IMR-90 (cell line): ENCODE measurements at regions not wholly inside any gene's neighbourhood (a gene's known extent, or its start where the extent isn't known, plus 50 kb on each side); places are given as distances from the start of the nearest gene placed in this dataset.

Experiments
- ATAC-seq: fragments of 200-7000 bp; cut with Tn5 transposase; 2 replicates; pipeline ENCODE4 v1.9.1; 2020; ENCODE audit warnings: low read depth, mild to moderate bottlenecking, moderate library complexity
- BruUV-seq: library from RNA; stranded (reverse); fragments of 400-500 nt; replicated peaks from 2 replicates; lab custom pipeline; 2021; lab: Mats Ljungman, UMichigan
- CTCF ChIA-PET: fragments of 300-600 bp; formaldehyde crosslinking; extraction: SDS; loops from one replicate; lab custom pipeline; 2021; ENCODE audit warnings: antibody characterized with exemption; lab: Yijun Ruan, JAX
- POLR2A ChIA-PET: fragments of 300-600 bp; sonication (Branson Sonifier 250); formaldehyde crosslinking; loops from one replicate; lab custom pipeline; 2022; ENCODE audit warnings: antibody characterized with exemption; ENCODE audit not compliant: unreplicated experiment; lab: Charles Lee
- DNase-seq: peaks from one replicate; pipeline ENCODE4 v3.0.0; 2013
- H2AFZ ChIP-seq: replicated peaks from 2 replicates; pipeline ENCODE3; 2013; ENCODE audit warnings: low read length, mild to moderate bottlenecking; ENCODE audit not compliant: poor library complexity
- H2AK5ac ChIP-seq: 2 replicates; pipeline ENCODE4 v1.6.1; 2013; ENCODE audit warnings: low read depth, low read length, inconsistent platforms
- H2AK9ac ChIP-seq: replicated peaks from 2 replicates; pipeline ENCODE3; 2013; ENCODE audit warnings: mild to moderate bottlenecking, low read depth, low read length, moderate library complexity; ENCODE audit not compliant: poor library complexity
- H2BK120ac ChIP-seq: 2 replicates; pipeline ENCODE4 v1.6.1; 2013; ENCODE audit warnings: low read depth, low read length, inconsistent platforms
- H2BK15ac ChIP-seq: 3 replicates; pipeline ENCODE4 v1.6.1; 2013; ENCODE audit warnings: low read depth, low read length, inconsistent platforms
- H2BK20ac ChIP-seq: 2 replicates; pipeline ENCODE4 v1.6.1; 2013; ENCODE audit warnings: low read depth, mild to moderate bottlenecking, inconsistent platforms, low read length, moderate library complexity
- H2BK5ac ChIP-seq: 2 replicates; pipeline ENCODE4 v1.6.1; 2013; ENCODE audit warnings: mild to moderate bottlenecking, low read depth, low read length, inconsistent platforms; ENCODE audit not compliant: poor library complexity, severe bottlenecking
- H3K14ac ChIP-seq: replicated peaks from 2 replicates; pipeline ENCODE4 v1.6.1; 2013; ENCODE audit warnings: low read depth, low read length, inconsistent platforms
- H3K18ac ChIP-seq: 2 replicates; pipeline ENCODE4 v1.6.1; 2013; ENCODE audit warnings: low read depth, low read length, control low read depth
- H3K23ac ChIP-seq: 2 replicates; pipeline ENCODE4 v1.6.1; 2013; ENCODE audit warnings: low read depth, low read length, inconsistent platforms
- H3K27ac ChIP-seq: 2 replicates; pipeline ENCODE4 v1.5.1; 2013; ENCODE audit warnings: mild to moderate bottlenecking, control low read depth, low read length; ENCODE audit not compliant: insufficient read depth
- H3K27me3 ChIP-seq: 2 replicates; pipeline ENCODE4 v1.6.1; 2013; ENCODE audit warnings: low read length; ENCODE audit not compliant: control insufficient read depth, insufficient read depth
- H3K36me3 ChIP-seq: 2 replicates; pipeline ENCODE4 v1.6.1; 2013; ENCODE audit warnings: low read length, mixed read lengths; ENCODE audit not compliant: control insufficient read depth, insufficient read depth
- H3K4ac ChIP-seq: 2 replicates; pipeline ENCODE4 v1.6.1; 2013; ENCODE audit warnings: low read depth, low read length, inconsistent platforms
- H3K4me1 ChIP-seq: 2 replicates; pipeline ENCODE4 v1.6.1; 2013; ENCODE audit warnings: low read length, mixed read lengths; ENCODE audit not compliant: control insufficient read depth, insufficient read depth
- H3K4me2 ChIP-seq: 2 replicates; pipeline ENCODE4 v1.6.1; 2013; ENCODE audit warnings: low read depth, mild to moderate bottlenecking, control low read depth, low read length, moderate library complexity
- H3K4me3 ChIP-seq: 2 replicates; pipeline ENCODE4 v1.5.1; 2013; ENCODE audit warnings: low read depth, mild to moderate bottlenecking, control low read depth, low read length, moderate library complexity; ENCODE audit not compliant: insufficient read depth
- H3K56ac ChIP-seq: 2 replicates; pipeline ENCODE4 v1.6.1; 2013; ENCODE audit warnings: low read length, inconsistent platforms; ENCODE audit not compliant: insufficient read depth; ENCODE audit errors: extremely low read depth
- H3K79me1 ChIP-seq, 2 experiments: 2 replicates each; pipeline ENCODE4 v1.6.1; 2013; ENCODE audit warnings: low read length in 2 of 2, inconsistent platforms in 1 of 2, low read depth in 1 of 2
- H3K9ac ChIP-seq: 2 replicates; pipeline ENCODE4 v1.6.1; 2013; ENCODE audit warnings: low read depth, low read length, control low read depth
- H3K9me1 ChIP-seq: 2 replicates; pipeline ENCODE4 v1.6.1; 2013; ENCODE audit warnings: low read length, inconsistent platforms; ENCODE audit not compliant: insufficient read depth
- H3K9me3 ChIP-seq: 2 replicates; pipeline ENCODE4 v1.6.1; 2013; ENCODE audit warnings: low read length; ENCODE audit not compliant: control insufficient read depth, insufficient read depth
- H4K20me1 ChIP-seq: 2 replicates; pipeline ENCODE4 v1.6.1; 2013; ENCODE audit warnings: low read length, inconsistent platforms; ENCODE audit not compliant: insufficient read depth
- H4K5ac ChIP-seq: 2 replicates; pipeline ENCODE4 v1.6.1; 2013; ENCODE audit warnings: mild to moderate bottlenecking, low read depth, low read length, control low read depth
- H4K8ac ChIP-seq, 2 experiments: 2 replicates each; pipeline ENCODE4 v1.6.1; 2013; ENCODE audit warnings: low read depth in 2 of 2, low read length in 2 of 2, control low read depth in 1 of 2, inconsistent platforms in 1 of 2
- H4K91ac ChIP-seq: 2 replicates; pipeline ENCODE4 v1.6.1; 2013; ENCODE audit warnings: low read depth, low read length, inconsistent platforms; ENCODE audit not compliant: insufficient read depth
- BHLHE40 ChIP-seq: fragments of 150-350 bp; IDR thresholded peaks from 2 replicates; pipeline ENCODE4 v1.6.1; 2016; ENCODE audit warnings: mild to moderate bottlenecking, low read depth, low read length
- CEBPB ChIP-seq: IDR thresholded peaks from 2 replicates; pipeline ENCODE4 v1.6.1; 2012; ENCODE audit warnings: low read depth, low read length, improper control_type of control experiment
- CHD1 ChIP-seq: IDR thresholded peaks from 2 replicates; pipeline ENCODE4 v1.6.1; 2012; ENCODE audit warnings: low read depth, low read length, improper control_type of control experiment
- FOS ChIP-seq: fragments of 150-350 bp; IDR thresholded peaks from 2 replicates; pipeline ENCODE4 v1.6.1; 2016; ENCODE audit warnings: low read depth, low read length
- MAFK ChIP-seq: IDR thresholded peaks from 2 replicates; pipeline ENCODE4 v1.6.1; 2012; ENCODE audit warnings: low read depth, low read length, improper control_type of control experiment
- MAZ ChIP-seq: IDR thresholded peaks from 2 replicates; pipeline ENCODE4 v1.6.1; 2012; ENCODE audit warnings: low read depth, mild to moderate bottlenecking, low read length, improper control_type of control experiment, moderate library complexity, borderline replicate concordance
- MXI1 ChIP-seq: IDR thresholded peaks from 2 replicates; pipeline ENCODE4 v1.6.1; 2012; ENCODE audit warnings: low read depth, mild to moderate bottlenecking, low read length, moderate library complexity, borderline replicate concordance
- NFE2L2 ChIP-seq: fragments of 150-350 bp; IDR thresholded peaks from 2 replicates; pipeline ENCODE4 v1.6.1; 2016; ENCODE audit warnings: low read depth, mild to moderate bottlenecking, low read length
- POLR2A ChIP-seq: IDR thresholded peaks from 2 replicates; pipeline ENCODE4 v1.6.1; 2012; ENCODE audit warnings: mild to moderate bottlenecking, low read depth, low read length
- RAD21 ChIP-seq: IDR thresholded peaks from 2 replicates; pipeline ENCODE4 v1.6.1; 2012; ENCODE audit warnings: low read length, improper control_type of control experiment
- RCOR1 ChIP-seq: IDR thresholded peaks from 2 replicates; pipeline ENCODE4 v1.6.1; 2012; ENCODE audit warnings: mild to moderate bottlenecking, low read length, improper control_type of control experiment; ENCODE audit not compliant: insufficient replicate concordance
- RFX5 ChIP-seq: IDR thresholded peaks from 2 replicates; pipeline ENCODE4 v1.8.0; 2012; ENCODE audit warnings: low read depth, mild to moderate bottlenecking, low read length, moderate library complexity
- SMC3 ChIP-seq: fragments of 150-350 bp; IDR thresholded peaks from 2 replicates; pipeline ENCODE4 v1.6.1; 2016; ENCODE audit warnings: low read depth, mild to moderate bottlenecking, antibody characterized with exemption, low read length, moderate library complexity
- WGBS, 2 experiments: methylation state at CpG; one replicate each; pipeline versions ENCODE4 v1.1.5 to v1.1.7; 2013; ENCODE audit warnings: missing lambda C conversion rate in 2 of 2; ENCODE audit not compliant: insufficient read length in 1 of 2; ENCODE audit errors: extremely low coverage in 2 of 2; 5-methylcytosine and 5-hydroxymethylcytosine counted together
- dilution Hi-C: fragments of 300-500 bp; cut with HindIII; formaldehyde crosslinking; loops from one replicate; pipeline ENCODE4 v1.14.3; 2018; ENCODE audit warnings: low sequenced_read_pairs; ENCODE audit not compliant: unreplicated experiment
- in situ Hi-C: fragments of 300-500 bp; cut with MboI; formaldehyde crosslinking; loops from 3 replicates; pipeline ENCODE4 v1.14.3; 2019; ENCODE audit warnings: low sequenced_read_pairs, inconsistent platforms, mixed read lengths
- intact Hi-C: fragments of 100-400 bp; cut with micrococcal nuclease; formaldehyde crosslinking; loops from 2 replicates; pipeline ENCODE4 v1.10.0; 2022
- TF ChIP-seq, protein P1 (sequence below): fragments of 150-350 bp; IDR thresholded peaks from 2 replicates; pipeline ENCODE4 v1.6.1; 2016; ENCODE audit warnings: low read depth, mild to moderate bottlenecking, low read length, moderate library complexity, borderline replicate concordance
- TF ChIP-seq, protein P2 (sequence below): conservative IDR thresholded peaks from 2 replicates; pipeline ENCODE4 v1.5.1; 2012; ENCODE audit warnings: mild to moderate bottlenecking, low read depth, low read length, improper control_type of control experiment
- TF ChIP-seq, protein P3 (sequence below): fragments of 150-350 bp; IDR thresholded peaks from 2 replicates; pipeline ENCODE4 v1.6.1; 2017; ENCODE audit warnings: mild to moderate bottlenecking, antibody characterized with exemption, low read length, low read depth

DNA sequence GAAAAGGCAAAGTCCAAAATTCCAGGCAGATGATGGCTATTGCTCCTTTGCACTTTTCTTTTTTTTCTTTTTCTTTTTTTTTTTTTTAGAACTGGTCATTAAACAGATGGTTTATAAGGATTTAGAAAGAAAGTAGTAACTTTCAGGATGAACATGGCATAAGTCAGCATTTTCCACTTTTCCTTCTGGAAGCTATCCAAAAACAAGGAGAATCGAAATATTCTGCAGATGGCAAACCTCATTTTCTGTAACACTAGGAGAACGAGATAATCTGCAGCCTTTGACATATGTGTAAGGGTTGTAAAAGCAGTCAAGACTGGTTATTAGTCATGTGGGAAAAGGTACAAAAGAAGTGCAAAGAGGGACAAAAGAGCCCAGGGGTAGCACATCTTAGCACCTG is 69.1 kb upstream of the PUM3 start:
- Histone ChIP-seq H3K27ac (no peak overlapping the region), H3K14ac (no peak overlapping the region), H3K23ac (no peak overlapping the region), H3K4me1 (no peaks in the 10 kb centered on the region), H3K36me3 (no peaks in the 10 kb centered on the region), H4K20me1 (no peaks in the 10 kb centered on the region), H2BK120ac (no peak overlapping the region), H3K9ac (no peak overlapping the region), H2AK9ac (no peak overlapping the region), H3K27me3 (no peaks in the 10 kb centered on the region), H4K5ac (no peak overlapping the region), H3K9me3 (no peaks in the 10 kb centered on the region), H2AK5ac (no peak overlapping the region), H3K4me2 (no peak overlapping the region), H4K8ac (no peak overlapping the region), H3K18ac (no peak overlapping the region), H3K9me1 (no peaks in the 10 kb centered on the region), H3K56ac (no peak overlapping the region), H2BK5ac (no peak overlapping the region), H2BK20ac (no peak overlapping the region), H4K91ac (no peak overlapping the region), H3K4ac (no peak overlapping the region), H3K4me3 (no peak overlapping the region), H2BK15ac (no peak overlapping the region), H3K79me1 (no peaks in the 10 kb centered on the region), H2AFZ (no peak overlapping the region)
- POLR2A ChIA-PET, result no interaction called here
- CTCF ChIA-PET, result interaction anchor here (0.7 kb wide), 1 partner anchor 240 kb away, joined by 5 read pairs; no protein-coding TSS in a partner anchor
- no CpG with 5 or more reads among the region's 2 CpGs for WGBS, 2 experiments
- dilution Hi-C loops, result no loop called here
- BruUV-seq, result no TSS peak
- in situ Hi-C loops, result no loop called here
- DNase-seq, result no peak
- TF ChIP-seq MAFK, result no peak
- TF ChIP-seq SMC3, result no peak
- no peak for TF ChIP-seq RAD21
- no peak for TF ChIP-seq FOS
- TF ChIP-seq MAZ, result no peak
- no peak for TF ChIP-seq MXI1
- no peak for TF ChIP-seq POLR2A
- no peak for TF ChIP-seq RCOR1
- TF ChIP-seq CHD1, result no peak
- TF ChIP-seq CEBPB, result no peak
- TF ChIP-seq BHLHE40, result no peak
- TF ChIP-seq, protein P1, sequence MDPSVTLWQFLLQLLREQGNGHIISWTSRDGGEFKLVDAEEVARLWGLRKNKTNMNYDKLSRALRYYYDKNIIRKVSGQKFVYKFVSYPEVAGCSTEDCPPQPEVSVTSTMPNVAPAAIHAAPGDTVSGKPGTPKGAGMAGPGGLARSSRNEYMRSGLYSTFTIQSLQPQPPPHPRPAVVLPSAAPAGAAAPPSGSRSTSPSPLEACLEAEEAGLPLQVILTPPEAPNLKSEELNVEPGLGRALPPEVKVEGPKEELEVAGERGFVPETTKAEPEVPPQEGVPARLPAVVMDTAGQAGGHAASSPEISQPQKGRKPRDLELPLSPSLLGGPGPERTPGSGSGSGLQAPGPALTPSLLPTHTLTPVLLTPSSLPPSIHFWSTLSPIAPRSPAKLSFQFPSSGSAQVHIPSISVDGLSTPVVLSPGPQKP, result no peak
- TF ChIP-seq, protein P2, sequence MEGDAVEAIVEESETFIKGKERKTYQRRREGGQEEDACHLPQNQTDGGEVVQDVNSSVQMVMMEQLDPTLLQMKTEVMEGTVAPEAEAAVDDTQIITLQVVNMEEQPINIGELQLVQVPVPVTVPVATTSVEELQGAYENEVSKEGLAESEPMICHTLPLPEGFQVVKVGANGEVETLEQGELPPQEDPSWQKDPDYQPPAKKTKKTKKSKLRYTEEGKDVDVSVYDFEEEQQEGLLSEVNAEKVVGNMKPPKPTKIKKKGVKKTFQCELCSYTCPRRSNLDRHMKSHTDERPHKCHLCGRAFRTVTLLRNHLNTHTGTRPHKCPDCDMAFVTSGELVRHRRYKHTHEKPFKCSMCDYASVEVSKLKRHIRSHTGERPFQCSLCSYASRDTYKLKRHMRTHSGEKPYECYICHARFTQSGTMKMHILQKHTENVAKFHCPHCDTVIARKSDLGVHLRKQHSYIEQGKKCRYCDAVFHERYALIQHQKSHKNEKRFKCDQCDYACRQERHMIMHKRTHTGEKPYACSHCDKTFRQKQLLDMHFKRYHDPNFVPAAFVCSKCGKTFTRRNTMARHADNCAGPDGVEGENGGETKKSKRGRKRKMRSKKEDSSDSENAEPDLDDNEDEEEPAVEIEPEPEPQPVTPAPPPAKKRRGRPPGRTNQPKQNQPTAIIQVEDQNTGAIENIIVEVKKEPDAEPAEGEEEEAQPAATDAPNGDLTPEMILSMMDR, result no peak
- TF ChIP-seq NFE2L2, result no peak
- TF ChIP-seq, protein P3, sequence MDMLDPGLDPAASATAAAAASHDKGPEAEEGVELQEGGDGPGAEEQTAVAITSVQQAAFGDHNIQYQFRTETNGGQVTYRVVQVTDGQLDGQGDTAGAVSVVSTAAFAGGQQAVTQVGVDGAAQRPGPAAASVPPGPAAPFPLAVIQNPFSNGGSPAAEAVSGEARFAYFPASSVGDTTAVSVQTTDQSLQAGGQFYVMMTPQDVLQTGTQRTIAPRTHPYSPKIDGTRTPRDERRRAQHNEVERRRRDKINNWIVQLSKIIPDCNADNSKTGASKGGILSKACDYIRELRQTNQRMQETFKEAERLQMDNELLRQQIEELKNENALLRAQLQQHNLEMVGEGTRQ, result no peak
- no peak for TF ChIP-seq RFX5
- ATAC-seq, result no peak
- intact Hi-C loops, result no loop called here
